ENCODE measurements at regions not wholly inside any gene's neighbourhood (a gene's known extent, or its start where the extent isn't known, plus 50 kb on each side); places are given as distances from the start of the nearest gene placed in this dataset.

GRCh38 chr15:85897895-85898717 is 103.4 kb upstream of the KLHL25 start:
- no peak for TF ChIP-seq CTCF (IDR thresholded peaks at IDR 0.05; ENCODE audit: insufficient read depth, low read depth, low read length, missing control alignments)
- no peak overlapping the region for H3K4me3 ChIP-seq (ENCODE audit: low read depth, low read length)
- DNase-seq (ENCODE audit: low read depth) = no peak

DNA sequence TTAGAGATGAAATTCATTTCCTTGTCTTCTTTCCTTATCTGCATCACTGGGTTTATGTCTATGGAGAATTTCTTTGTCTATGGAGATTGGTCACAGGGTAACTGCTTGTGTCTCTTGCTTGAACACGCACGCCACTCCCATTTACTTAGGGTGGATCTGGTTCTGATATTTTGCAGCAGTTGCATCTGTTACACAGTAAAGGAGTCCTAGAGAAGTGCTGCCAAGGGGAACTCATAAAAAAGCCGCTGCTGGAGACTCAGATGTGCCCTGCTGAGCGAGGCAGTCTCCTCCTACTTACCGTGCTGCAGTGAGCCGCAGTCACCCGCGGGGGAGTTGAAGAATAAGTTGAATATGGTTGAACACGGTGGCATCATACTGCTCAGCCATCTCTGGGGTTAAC is 105.2 kb upstream of the KLHL25 start:
- no peak for TF ChIP-seq CTCF (IDR thresholded peaks at IDR 0.05; ENCODE audit: insufficient read depth, low read depth, low read length, missing control alignments)
- no peak for DNase-seq (ENCODE audit: low read depth)
- H3K4me3 ChIP-seq (ENCODE audit: low read depth, low read length) = no peak overlapping the region

- no peak for DNase-seq (ENCODE audit: low read depth)
- TF ChIP-seq CTCF (IDR thresholded peaks at IDR 0.05; ENCODE audit: insufficient read depth, low read depth, low read length, missing control alignments) = no peak
- no peak overlapping the region for H3K4me3 ChIP-seq (ENCODE audit: low read depth, low read length)
Observed at GRCh38 chr15:85905751-85906450, 111.2 kb upstream of the KLHL25 start.

GRCh38 chr15:85906640-85907039 is 111.9 kb upstream of the KLHL25 start:
- no peak overlapping the region for H3K4me3 ChIP-seq (ENCODE audit: low read depth, low read length)
- TF ChIP-seq CTCF (IDR thresholded peaks at IDR 0.05; ENCODE audit: insufficient read depth, low read depth, low read length, missing control alignments) = no peak
- no peak for DNase-seq (ENCODE audit: low read depth)

DNA sequence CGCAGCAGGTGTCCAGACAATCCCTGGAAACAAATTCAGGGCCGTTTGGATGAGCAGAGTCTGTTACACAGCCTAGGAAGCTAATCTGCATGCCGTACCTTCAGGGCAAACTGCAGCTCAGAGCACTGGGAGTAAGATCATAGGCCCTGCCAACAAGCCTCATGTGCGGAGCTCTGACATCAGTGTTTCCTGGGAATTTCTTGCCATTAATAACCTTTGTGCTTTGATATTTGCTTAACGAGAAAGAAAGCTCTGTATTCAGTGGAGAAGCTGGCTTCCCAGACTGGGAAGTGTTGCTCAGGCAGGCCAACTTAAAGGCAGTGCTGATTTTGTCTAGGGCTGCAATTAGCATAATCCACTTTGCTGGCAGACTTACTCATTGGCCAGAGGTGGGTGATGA is 116.1 kb upstream of the KLHL25 start:
- no peak for DNase-seq (ENCODE audit: low read depth)
- TF ChIP-seq CTCF (IDR thresholded peaks at IDR 0.05; ENCODE audit: insufficient read depth, low read depth, low read length, missing control alignments) = no peak
- no peak overlapping the region for H3K4me3 ChIP-seq (ENCODE audit: low read depth, low read length)

DNA sequence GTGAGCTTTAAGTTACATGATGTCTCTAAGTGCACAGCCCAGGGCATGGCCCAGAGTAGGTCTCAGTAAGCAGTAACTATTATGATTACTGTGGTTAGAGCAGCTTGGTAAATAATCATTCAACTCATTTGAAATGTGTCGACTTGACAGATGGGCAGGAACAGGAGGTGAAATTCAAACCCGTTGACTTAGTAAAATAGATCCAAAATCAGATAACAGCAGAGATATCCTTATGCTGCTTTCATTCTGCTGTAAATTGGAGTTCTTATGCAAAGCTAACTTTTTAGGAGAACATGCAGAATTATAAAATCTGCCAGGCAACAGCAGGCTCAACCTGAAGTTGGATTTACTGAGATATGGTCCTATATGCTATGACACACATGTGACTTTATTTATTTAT is 118.7 kb upstream of the KLHL25 start:
- DNase-seq (ENCODE audit: low read depth) = no peak
- H3K4me3 ChIP-seq (ENCODE audit: low read depth, low read length) = no peak overlapping the region

More for the DNA sequence above, 118.7 kb upstream of the KLHL25 start:
- no peak for TF ChIP-seq CTCF (IDR thresholded peaks at IDR 0.05; ENCODE audit: insufficient read depth, low read depth, low read length, missing control alignments)
